Superior temporal gyrus (tissue), 1 donor: ENCODE measurements at regions not wholly inside any gene's neighbourhood (a gene's known extent, or its start where the extent isn't known, plus 50 kb on each side); places are given as distances from the start of the nearest gene placed in this dataset.

Experiments used
- DNase-seq: peaks from one replicate; pipeline ENCODE4 v3.0.0-alpha.2; 2016; ENCODE audit errors: extremely low spot score

- DNase-seq, result no peak
These were observed 93.1 kb downstream of the RHOB start for GRCh38 chr2:20539776-20540586.

GRCh38 chr2:20540587-20541293 is 93.9 kb downstream of the RHOB start:
- no peak for DNase-seq

- no peak for DNase-seq
These were observed 94.4 kb downstream of the RHOB start for GRCh38 chr2:20541294-20541640.

GRCh38 chr2:20541651-20542050 is 94.8 kb downstream of the RHOB start:
- DNase-seq, result no peak

- no peak for DNase-seq
These were observed 95.4 kb downstream of the RHOB start for GRCh38 chr2:20542269-20542668.

- no peak for DNase-seq
These were observed 96.0 kb downstream of the RHOB start for GRCh38 chr2:20542746-20543468.

GRCh38 chr2:20543469-20544152 is 96.7 kb downstream of the RHOB start:
- DNase-seq, result peak; percentile 59

GRCh38 chr2:20544153-20544747 is 97.4 kb downstream of the RHOB start:
- DNase-seq, result peak; percentile 41

GRCh38 chr2:20549144-20549543 is 101.8 kb downstream of the HS1BP3 start:
- DNase-seq, result no peak

- DNase-seq, result no peak
These were observed 101.1 kb downstream of the HS1BP3 start for GRCh38 chr2:20549691-20550348.

- DNase-seq, result peak; percentile 48
These were observed 99.5 kb downstream of the HS1BP3 start for GRCh38 chr2:20551260-20551944.

GRCh38 chr2:20551945-20552328 is 99.0 kb downstream of the HS1BP3 start:
- no peak for DNase-seq

- no peak for DNase-seq
These were observed 98.1 kb downstream of the HS1BP3 start for GRCh38 chr2:20552847-20553246.

- DNase-seq, result no peak
These were observed 97.3 kb downstream of the HS1BP3 start for GRCh38 chr2:20553580-20553979.

GRCh38 chr2:20555954-20556353 is 94.9 kb downstream of the HS1BP3 start:
- no peak for DNase-seq

- DNase-seq, result no peak
These were observed 94.1 kb downstream of the HS1BP3 start for GRCh38 chr2:20556756-20557155.

GRCh38 chr2:20557226-20557625 is 93.7 kb downstream of the HS1BP3 start:
- DNase-seq, result no peak

- DNase-seq, result no peak
These were observed 93.3 kb downstream of the HS1BP3 start for GRCh38 chr2:20557635-20558034.

- DNase-seq, result no peak
These were observed 92.3 kb downstream of the HS1BP3 start for GRCh38 chr2:20558391-20559150.

GRCh38 chr2:20559277-20559676 is 91.6 kb downstream of the HS1BP3 start:
- DNase-seq, result no peak
